Caco-2 (cell line): ENCODE measurements at regions not wholly inside any gene's neighbourhood (a gene's known extent, or its start where the extent isn't known, plus 50 kb on each side); places are given as distances from the start of the nearest gene placed in this dataset.

Source experiments
- BruUV-seq: library from RNA; stranded (reverse); fragments of 400-500 nt; replicated peaks from 2 replicates; lab custom pipeline; 2021; lab: Mats Ljungman, UMichigan
- CTCF ChIA-PET: fragments of 300-600 bp; sonication (Branson Sonifier 250); formaldehyde crosslinking; loops from one replicate; lab custom pipeline; 2022; ENCODE audit warnings: antibody characterized with exemption; lab: Charles Lee
- POLR2A ChIA-PET: fragments of 300-600 bp; sonication (Branson Sonifier 250); formaldehyde crosslinking; loops from one replicate; lab custom pipeline; 2022; ENCODE audit warnings: antibody characterized with exemption; lab: Charles Lee
- DNase-seq, 2 experiments: peaks; one replicate each; pipeline versions ENCODE4 v3.0.0 to v3.0.0-alpha.2; 2020 to 2022
- H3K27me3 ChIP-seq: replicated peaks from 2 replicates; pipeline ENCODE4 v1.6.0; 2011; ENCODE audit warnings: low read length; ENCODE audit not compliant: control insufficient read depth, insufficient read depth
- H3K36me3 ChIP-seq: 2 replicates; pipeline ENCODE4 v1.5.1; 2011; ENCODE audit warnings: low read length; ENCODE audit not compliant: control insufficient read depth, insufficient read depth
- H3K4me1 ChIP-seq: fragments of 250-450 bp; sonication (Bioruptor Pico); 2 replicates; pipeline ENCODE4 v1.5.1; 2020; ENCODE audit warnings: mild to moderate bottlenecking
- H3K4me3 ChIP-seq: 2 replicates; pipeline ENCODE4 v1.5.1; 2011; ENCODE audit warnings: low read depth, mild to moderate bottlenecking, control low read depth, low read length
- H3K9me3 ChIP-seq: fragments of 250-450 bp; sonication (Bioruptor Pico); 2 replicates; pipeline ENCODE4 v1.5.1; 2020; ENCODE audit warnings: mild to moderate bottlenecking, moderate library complexity
- H3K27ac Mint-ChIP-seq: one replicate; pipeline ENCODE4 v1.8.0; 2022; ENCODE audit warnings: mixed read lengths; ENCODE audit not compliant: unreplicated experiment
- H3K27me3 Mint-ChIP-seq: one replicate; pipeline ENCODE4 v1.8.0; 2022; ENCODE audit warnings: mixed read lengths; ENCODE audit not compliant: insufficient read depth, unreplicated experiment
- H3K36me3 Mint-ChIP-seq: one replicate; pipeline ENCODE4 v1.8.0; 2022; ENCODE audit warnings: mild to moderate bottlenecking, mixed read lengths; ENCODE audit not compliant: insufficient read depth, unreplicated experiment
- H3K4me1 Mint-ChIP-seq: one replicate; pipeline ENCODE4 v1.8.0; 2022; ENCODE audit warnings: low read depth, mixed read lengths; ENCODE audit not compliant: unreplicated experiment
- H3K4me3 Mint-ChIP-seq: one replicate; pipeline ENCODE4 v1.8.0; 2022; ENCODE audit warnings: mild to moderate bottlenecking, moderate library complexity, mixed read lengths; ENCODE audit not compliant: unreplicated experiment
- H3K9me3 Mint-ChIP-seq: one replicate; pipeline ENCODE4 v1.8.0; 2022; ENCODE audit warnings: mixed read lengths; ENCODE audit not compliant: unreplicated experiment
- intact Hi-C: fragments of 100-400 bp; cut with micrococcal nuclease; formaldehyde crosslinking; loops from one replicate; pipeline ENCODE4 v1.10.0; 2022; ENCODE audit not compliant: unreplicated experiment
- TF ChIP-seq, protein P1 (sequence below), 2 experiments: fragments of 200-600 bp in 1 of 2; IDR thresholded peaks; 1 replicate in 1 of 2; 2 replicates in 1 of 2; pipeline versions ENCODE4 v1.5.1 to v1.8.0; 2011 to 2022; ENCODE audit warnings: antibody characterized with exemption in 1 of 2, control low read depth in 1 of 2, inconsistent platforms in 1 of 2, low read depth in 1 of 2, low read length in 1 of 2, mild to moderate bottlenecking in 1 of 2, moderate library complexity in 1 of 2; ENCODE audit not compliant: insufficient read depth in 1 of 2, severe bottlenecking in 1 of 2, unreplicated experiment in 1 of 2

DNA sequence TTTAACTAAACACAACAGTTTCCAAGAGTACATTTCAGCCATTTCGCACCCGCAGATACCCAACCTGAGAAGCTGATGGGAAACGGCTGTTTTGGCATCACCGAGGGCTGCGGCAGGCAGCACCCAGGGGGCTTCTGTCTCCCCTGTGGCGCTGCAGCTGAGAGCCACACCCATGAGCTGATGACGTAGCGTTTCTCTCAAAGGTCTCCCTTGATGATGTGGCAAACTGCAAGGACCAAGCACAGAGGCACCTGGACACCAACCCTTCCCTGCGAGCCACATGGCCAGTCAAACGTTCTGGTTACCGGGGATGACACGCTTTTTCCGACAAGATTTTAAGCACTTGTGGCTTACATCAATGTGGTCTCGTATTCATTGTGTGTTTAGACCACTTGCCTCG, 150.8 kb upstream of the ERG start:
- H3K9me3 ChIP-seq: no peaks in the 10 kb centered on the region
- TF ChIP-seq, protein P1, sequence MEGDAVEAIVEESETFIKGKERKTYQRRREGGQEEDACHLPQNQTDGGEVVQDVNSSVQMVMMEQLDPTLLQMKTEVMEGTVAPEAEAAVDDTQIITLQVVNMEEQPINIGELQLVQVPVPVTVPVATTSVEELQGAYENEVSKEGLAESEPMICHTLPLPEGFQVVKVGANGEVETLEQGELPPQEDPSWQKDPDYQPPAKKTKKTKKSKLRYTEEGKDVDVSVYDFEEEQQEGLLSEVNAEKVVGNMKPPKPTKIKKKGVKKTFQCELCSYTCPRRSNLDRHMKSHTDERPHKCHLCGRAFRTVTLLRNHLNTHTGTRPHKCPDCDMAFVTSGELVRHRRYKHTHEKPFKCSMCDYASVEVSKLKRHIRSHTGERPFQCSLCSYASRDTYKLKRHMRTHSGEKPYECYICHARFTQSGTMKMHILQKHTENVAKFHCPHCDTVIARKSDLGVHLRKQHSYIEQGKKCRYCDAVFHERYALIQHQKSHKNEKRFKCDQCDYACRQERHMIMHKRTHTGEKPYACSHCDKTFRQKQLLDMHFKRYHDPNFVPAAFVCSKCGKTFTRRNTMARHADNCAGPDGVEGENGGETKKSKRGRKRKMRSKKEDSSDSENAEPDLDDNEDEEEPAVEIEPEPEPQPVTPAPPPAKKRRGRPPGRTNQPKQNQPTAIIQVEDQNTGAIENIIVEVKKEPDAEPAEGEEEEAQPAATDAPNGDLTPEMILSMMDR (IDR thresholded peaks at IDR 0.05; ENCODE audit: insufficient read depth in 1 of 2, low read depth in 1 of 2, low read length in 1 of 2, severe bottlenecking in 1 of 2, unreplicated experiment in 1 of 2): no peak
- CTCF ChIA-PET: interaction anchor here (0.5 kb wide), 1 partner anchor 317 kb away, joined by 4 read pairs; no protein-coding TSS in a partner anchor
- intact Hi-C loops: no loop called here
- POLR2A ChIA-PET: no interaction called here
- no peaks in the 10 kb centered on the region for H3K4me1 ChIP-seq
- no peaks in the 10 kb centered on the region for H3K9me3 Mint-ChIP-seq
- peaks cover 28% of the 10 kb centered on the region for H3K27me3 Mint-ChIP-seq
- H3K27ac Mint-ChIP-seq: no peak overlapping the region
- no peaks in the 10 kb centered on the region for H3K36me3 Mint-ChIP-seq
- BruUV-seq: no TSS peak
- H3K4me3 Mint-ChIP-seq: no peak overlapping the region
- no peaks in the 10 kb centered on the region for H3K4me1 Mint-ChIP-seq
- H3K4me3 ChIP-seq: no peak overlapping the region
- H3K27me3 ChIP-seq: peaks cover 1% of the 10 kb centered on the region; the same call in 1 of the 2 replicates
- H3K36me3 ChIP-seq: no peaks in the 10 kb centered on the region
- DNase-seq: no peak

DNA sequence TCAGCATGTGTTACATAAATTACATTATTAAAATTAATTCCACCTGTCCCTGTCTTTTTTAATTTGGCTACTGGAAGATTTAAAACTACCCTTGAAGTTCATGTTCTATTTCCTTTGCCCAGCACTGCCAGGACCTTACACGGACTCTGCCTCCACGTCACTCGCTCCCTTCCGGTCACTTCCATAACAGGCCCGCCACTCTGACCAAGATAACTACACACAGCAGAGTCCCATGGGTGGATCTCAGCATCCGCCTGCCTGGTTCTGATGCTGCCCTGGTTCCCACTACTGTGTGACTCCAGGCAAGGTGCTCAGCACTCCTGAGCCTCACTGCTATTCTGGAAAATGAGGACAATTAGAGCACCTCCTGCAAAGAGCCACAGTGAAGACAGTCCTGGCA, 153.3 kb upstream of the ERG start:
- POLR2A ChIA-PET: no interaction called here
- TF ChIP-seq, protein P1 (IDR thresholded peaks at IDR 0.05; ENCODE audit: insufficient read depth in 1 of 2, low read depth in 1 of 2, low read length in 1 of 2, severe bottlenecking in 1 of 2, unreplicated experiment in 1 of 2): no peak
- Mint-ChIP-seq H3K9me3 (no peaks in the 10 kb centered on the region), H3K27me3 (peaks cover 30% of the 10 kb centered on the region), H3K4me3 (no peak overlapping the region), H3K27ac (no peak overlapping the region), H3K36me3 (no peaks in the 10 kb centered on the region), H3K4me1 (no peaks in the 10 kb centered on the region)
- Histone ChIP-seq H3K9me3 (no peaks in the 10 kb centered on the region), H3K4me3 (no peak overlapping the region), H3K27me3 (peaks cover 1% of the 10 kb centered on the region; the same call in 1 of the 2 replicates), H3K36me3 (no peaks in the 10 kb centered on the region), H3K4me1 (no peaks in the 10 kb centered on the region)
- CTCF ChIA-PET: no interaction called here
- intact Hi-C loops: no loop called here
- BruUV-seq: no TSS peak
- no peak for DNase-seq

DNA sequence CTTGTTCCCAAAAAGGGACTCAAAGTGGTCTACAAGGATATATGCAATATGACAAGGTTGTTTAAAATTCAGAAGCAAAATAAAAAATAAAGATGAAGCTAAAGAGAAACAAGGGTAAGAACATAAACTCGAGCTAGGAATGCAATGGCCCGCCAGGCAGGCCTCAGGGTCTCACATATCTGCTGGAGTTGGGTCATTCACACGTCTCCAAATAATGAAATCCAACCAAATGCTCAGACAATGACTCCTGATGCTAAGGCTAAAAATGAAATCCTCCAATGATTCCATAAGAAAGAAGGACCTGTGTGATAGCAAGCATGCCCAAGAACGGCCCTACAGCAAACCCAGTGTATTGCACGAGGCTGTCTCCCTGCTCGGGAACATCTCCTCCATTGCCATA, 153.3 kb upstream of the ETS2 start:
- TF ChIP-seq, protein P1 (IDR thresholded peaks at IDR 0.05; ENCODE audit: insufficient read depth in 1 of 2, low read depth in 1 of 2, low read length in 1 of 2, severe bottlenecking in 1 of 2, unreplicated experiment in 1 of 2): no peak
- Histone ChIP-seq H3K9me3 (no peaks in the 10 kb centered on the region), H3K4me1 (no peaks in the 10 kb centered on the region), H3K36me3 (no peaks in the 10 kb centered on the region), H3K27me3 (peaks cover 1% of the 10 kb centered on the region; the same call in 1 of the 2 replicates), H3K4me3 (no peak overlapping the region)
- ChIA-PET POLR2A (no interaction called here), CTCF (no interaction called here)
- H3K27ac Mint-ChIP-seq: no peak overlapping the region
- H3K9me3 Mint-ChIP-seq: no peaks in the 10 kb centered on the region
- intact Hi-C loops: no loop called here
- H3K4me1 Mint-ChIP-seq: no peaks in the 10 kb centered on the region
- H3K4me3 Mint-ChIP-seq: no peak overlapping the region
- BruUV-seq: no TSS peak
- H3K36me3 Mint-ChIP-seq: no peaks in the 10 kb centered on the region
- no peak for DNase-seq
- H3K27me3 Mint-ChIP-seq: peaks cover 28% of the 10 kb centered on the region
